HG03066 (cell line): ENCODE measurements at regions not wholly inside any gene's neighbourhood (a gene's known extent, or its start where the extent isn't known, plus 50 kb on each side); places are given as distances from the start of the nearest gene placed in this dataset.
"Not testable (repeated sequence)": the region's sequence is repeated elsewhere in the genome, so short reads cannot be mapped to it uniquely, and the experiment has no call there.

ENCODE experiments used
- ATAC-seq: cut with Tn5 transposase; IDR thresholded peaks from one replicate; pipeline ENCODE4 v1.9.1; 2021; ENCODE audit warnings: low read depth; ENCODE audit not compliant: unreplicated experiment

- ATAC-seq, result no peak
Observed at GRCh38 chr1:195765099-195765498, 843.1 kb downstream of the KCNT2 start.

- ATAC-seq, result no peak
Observed at GRCh38 chr1:195763907-195764374, 844.3 kb downstream of the KCNT2 start.

DNA sequence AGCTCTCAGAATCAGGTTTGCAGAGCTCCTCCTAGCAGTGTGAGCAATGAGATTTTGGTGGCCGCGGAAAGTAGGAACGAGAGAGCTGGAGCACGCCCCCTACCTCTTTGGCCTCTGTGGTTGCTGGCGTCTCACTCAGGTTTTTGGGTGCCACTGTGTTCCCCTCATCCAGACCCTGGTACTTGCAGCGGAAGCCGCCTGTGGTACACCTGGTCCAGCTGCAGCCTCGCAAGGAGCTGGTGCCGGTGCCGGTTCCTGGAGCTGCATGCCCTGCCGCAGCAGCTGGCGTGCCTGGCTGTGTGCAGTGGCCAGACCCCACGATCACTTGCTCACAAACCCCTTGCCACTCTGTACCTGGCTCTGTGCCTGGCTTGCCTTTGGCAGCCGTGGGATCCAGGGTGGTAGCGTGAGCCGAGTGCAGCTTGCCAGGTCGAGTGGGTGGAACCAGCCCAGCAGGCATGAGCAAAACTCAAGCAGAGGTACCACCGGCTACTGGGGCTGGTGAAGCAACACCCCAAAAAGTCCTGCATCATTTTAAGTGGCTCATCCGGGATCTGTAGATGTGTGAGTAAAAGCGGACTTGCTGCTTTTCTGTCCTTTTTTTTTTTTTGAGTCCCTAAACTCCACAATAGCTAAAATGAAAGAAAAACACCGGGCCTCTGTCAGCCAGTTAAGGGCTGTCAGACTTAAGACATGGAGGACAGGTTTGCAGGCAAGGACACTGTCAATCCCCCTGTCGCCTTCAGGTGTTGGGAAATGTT, 844.9 kb downstream of the KCNT2 start:
- ATAC-seq, result no peak

DNA sequence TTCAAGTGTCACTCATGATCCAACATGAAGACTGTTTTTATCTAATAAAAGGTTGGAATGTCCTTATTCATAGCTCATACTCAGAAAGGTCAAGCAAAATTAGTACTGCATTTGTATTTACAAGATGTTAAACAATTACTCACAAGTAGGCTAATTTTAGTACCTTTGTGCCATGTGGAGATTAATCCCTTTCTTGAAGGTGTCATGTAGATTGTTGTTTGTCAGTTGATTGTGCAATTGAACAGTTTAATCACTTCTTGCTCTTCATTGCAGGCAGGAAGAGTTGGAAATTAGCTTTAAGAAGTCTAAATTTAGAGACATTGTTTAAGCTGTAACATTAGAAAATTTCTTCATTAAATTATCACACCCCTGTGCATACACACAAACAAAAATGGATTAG, 847.1 kb downstream of the KCNT2 start:
- ATAC-seq, result no peak

DNA sequence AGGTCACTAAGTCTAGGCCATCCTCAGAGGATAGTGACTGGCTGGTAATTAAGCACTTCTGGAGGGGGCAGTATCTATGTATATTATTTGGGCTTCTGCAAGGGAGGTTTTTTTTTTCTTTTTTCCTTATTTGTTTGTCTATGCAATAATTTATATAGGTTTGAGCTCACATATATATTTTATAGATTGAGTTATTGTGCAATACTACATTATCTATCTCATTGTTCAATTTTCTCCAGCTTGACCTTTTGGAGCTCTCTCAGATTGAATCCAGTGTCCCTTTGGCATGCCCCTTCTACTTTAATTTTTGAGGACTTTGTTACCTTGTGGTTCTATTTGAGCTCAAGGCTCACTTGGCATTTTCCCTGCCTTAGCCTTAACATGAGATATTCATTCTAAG, 852.1 kb downstream of the KCNT2 start:
- no peak for ATAC-seq

GRCh38 chr1:195754874-195755273, 853.4 kb downstream of the KCNT2 start:
- no peak for ATAC-seq

GRCh38 chr1:195754303-195754702, 853.9 kb downstream of the KCNT2 start:
- ATAC-seq, result no peak

DNA sequence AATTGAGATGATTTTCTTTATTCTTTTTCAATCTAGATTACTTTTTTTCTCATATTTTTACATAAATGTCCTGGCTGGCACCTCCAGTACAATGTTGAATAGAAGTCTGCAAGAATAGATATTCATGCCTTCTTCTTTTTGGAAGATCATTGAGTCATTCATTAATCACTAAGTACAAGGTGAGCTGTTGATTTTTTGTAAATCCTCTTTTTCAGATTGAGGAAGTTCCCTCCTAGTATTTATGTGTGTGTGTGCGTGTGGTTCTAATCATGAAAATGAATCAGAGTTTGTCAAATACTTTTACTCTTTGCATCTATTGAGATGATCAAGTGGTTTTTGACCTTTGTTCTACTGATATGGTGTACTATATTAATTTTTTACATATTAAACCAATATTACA, 859.3 kb downstream of the KCNT2 start:
- ATAC-seq, result no peak

- ATAC-seq, result no peak
Observed at GRCh38 chr1:195745189-195746010, 862.8 kb downstream of the KCNT2 start.

GRCh38 chr1:195744256-195744655, 864.0 kb downstream of the KCNT2 start:
- no peak for ATAC-seq

DNA sequence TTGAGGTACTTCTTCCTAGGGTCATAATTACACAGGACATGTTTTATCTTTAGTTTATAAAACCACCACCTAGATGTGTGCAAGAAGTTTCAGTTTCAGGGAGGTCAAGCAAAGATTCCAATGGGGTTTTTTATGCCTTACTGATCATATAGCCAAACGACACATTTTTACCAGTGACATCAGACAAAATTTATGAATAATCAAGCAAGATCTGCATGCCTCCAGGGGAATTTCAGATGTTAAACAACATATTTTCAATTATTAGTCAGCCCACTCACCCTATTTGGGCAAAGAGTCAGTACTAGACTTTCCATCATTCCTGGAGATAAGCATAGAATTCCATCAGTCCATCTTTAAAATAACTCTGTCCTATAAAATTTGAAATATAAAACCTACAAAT, 867.4 kb downstream of the KCNT2 start:
- ATAC-seq, result no peak

- ATAC-seq, result no peak
Observed at GRCh38 chr1:195738966-195739650, 869.1 kb downstream of the KCNT2 start.

DNA sequence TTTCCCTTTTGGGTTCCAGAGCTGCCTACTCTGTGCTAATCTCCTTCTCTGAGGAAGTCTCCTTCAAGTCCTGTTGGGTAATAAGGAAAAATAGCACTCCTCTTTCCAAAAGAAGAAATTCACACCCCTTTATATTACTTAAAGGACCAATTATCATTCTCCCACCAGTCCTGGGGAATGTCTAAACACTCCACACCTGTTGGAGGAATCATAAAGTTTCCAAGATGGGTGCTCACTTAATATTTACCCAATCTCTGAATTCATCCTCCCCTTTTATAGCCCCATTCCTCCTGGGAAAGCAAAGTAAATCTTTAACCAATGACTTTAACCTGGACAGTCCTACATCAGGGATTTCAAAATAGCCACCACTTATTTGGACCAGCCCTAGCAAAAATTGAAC, 873.1 kb downstream of the KCNT2 start:
- no peak for ATAC-seq

DNA sequence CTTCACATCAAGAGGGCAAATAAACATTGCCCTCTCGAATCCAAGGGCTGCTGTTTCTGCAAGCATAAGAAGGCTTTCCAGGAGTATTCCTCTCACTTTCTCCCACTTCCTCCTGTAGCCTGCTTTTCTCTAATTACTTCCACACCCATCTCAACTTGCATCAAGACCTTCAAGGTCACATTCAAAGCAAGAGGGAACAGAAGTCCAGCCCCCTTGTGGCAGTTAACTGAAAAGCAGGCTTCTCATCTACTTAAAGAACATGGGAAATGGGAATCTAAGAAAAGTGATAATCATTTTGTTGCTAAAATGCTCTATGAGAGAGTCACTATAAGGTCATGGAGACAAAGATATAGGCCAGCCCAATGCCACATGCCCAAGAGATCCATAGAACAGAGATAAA, 874.4 kb downstream of the KCNT2 start:
- no peak for ATAC-seq

DNA sequence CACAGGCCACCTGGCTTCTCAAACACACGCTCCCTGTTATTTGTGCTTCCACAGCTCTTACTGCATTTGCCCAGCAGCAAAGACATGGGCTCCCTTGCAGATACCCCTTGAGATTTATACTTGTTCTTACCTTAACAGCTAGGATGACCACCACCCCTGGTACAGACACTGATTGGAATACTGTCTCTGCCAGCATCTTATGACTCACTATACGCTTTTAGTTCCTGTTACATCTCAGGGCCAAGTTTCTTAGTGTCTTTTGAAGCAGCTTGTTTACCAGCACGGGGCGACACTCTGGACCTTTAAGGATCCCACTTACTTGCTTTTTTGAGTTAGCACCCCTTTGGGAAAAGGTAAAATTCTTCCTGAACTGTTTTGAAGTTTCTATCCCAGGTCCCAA, 874.8 kb downstream of the KCNT2 start:
- ATAC-seq, result no peak

- no peak for ATAC-seq
Observed at GRCh38 chr1:195731385-195731784, 876.9 kb downstream of the KCNT2 start.

GRCh38 chr1:195723796-195724194, 884.4 kb downstream of the KCNT2 start:
- no peak for ATAC-seq

DNA sequence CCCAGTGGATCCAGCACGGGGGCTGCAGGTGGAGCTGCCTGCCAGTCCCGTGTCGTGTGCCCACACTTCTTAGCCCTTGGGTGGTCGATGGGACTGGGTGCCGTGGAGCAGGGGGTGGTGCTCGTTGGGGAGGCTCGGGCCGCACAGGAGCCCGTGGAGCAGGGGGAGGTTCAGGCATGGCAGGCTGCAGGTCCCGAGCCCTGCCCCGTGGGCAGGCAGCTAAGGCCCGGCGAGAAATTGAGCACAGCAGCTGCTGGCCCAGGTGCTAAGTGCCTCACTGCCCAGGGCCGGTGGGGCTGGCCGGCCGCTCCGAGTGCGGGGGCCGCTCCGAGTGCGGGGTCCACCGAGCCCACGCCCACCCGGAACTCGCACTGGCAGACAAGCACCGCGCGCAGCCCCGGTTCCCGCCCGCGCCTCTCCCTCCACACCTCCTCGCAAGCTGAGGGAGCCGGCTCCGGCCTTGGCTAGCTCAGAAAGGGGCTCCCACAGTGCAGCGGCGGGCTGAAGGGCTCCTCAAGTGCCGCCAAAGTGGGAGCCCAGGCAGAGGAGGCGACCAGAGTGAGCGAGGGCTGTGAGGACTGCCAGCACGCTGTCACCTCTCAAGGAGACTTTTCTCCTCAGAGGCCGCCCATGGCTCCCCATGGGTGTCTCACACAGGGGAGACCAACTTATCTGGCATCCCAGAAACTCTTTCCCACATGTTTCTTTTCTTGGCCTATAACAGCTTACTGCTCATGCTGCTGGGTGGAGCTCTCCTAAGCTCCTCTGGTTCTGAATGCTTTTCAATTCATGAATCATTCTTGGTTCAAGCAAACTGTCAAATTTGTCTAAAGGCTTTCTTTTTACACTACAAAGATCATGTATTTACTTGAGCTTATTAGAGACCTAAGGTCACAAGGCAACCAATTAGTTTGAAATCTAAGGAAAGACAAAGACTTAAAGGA, 885.1 kb downstream of the KCNT2 start:
- not testable (repeated sequence) for ATAC-seq

DNA sequence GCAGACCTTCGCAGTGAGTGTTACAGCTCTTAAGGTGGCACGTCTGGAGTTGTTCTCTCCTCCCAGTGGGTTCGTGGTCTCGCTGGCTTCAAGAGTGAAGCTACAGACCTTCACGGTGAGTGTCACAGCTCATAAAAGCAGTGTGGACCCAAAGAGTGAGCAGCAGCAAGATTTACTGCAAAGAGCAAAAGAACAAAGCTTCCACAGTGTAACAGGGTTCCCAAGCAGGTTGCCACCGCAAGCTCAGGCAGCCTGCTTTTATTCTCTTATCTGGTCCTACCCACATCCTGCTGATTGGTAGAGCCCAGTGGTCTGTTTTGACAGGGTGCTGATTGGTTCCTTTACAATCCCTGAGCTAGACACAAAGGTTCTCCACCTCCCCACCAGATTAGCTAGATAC, 886.1 kb downstream of the KCNT2 start:
- ATAC-seq, result not testable (repeated sequence)
